ES-I3 (cell line): ENCODE measurements at regions not wholly inside any gene's neighbourhood (a gene's known extent, or its start where the extent isn't known, plus 50 kb on each side); places are given as distances from the start of the nearest gene placed in this dataset.
"Not testable (repeated sequence)": the region's sequence is repeated elsewhere in the genome, so short reads cannot be mapped to it uniquely, and the experiment has no call there.

Source experiments
- H3K36me3 ChIP-seq: 2 replicates; pipeline ENCODE4 v1.6.1; 2013; ENCODE audit warnings: mild to moderate bottlenecking, low read length, control low read depth, moderate library complexity; ENCODE audit not compliant: insufficient read depth
- H3K4me1 ChIP-seq: 2 replicates; pipeline ENCODE4 v1.6.1; 2013; ENCODE audit warnings: mild to moderate bottlenecking, control low read depth, low read length; ENCODE audit not compliant: insufficient read depth
- H3K9ac ChIP-seq: 2 replicates; pipeline ENCODE4 v1.6.1; 2013; ENCODE audit warnings: low read depth, mild to moderate bottlenecking, low read length, moderate library complexity
- H3K9me3 ChIP-seq: 2 replicates; pipeline ENCODE4 v1.6.1; 2013; ENCODE audit warnings: mild to moderate bottlenecking, low read length, moderate library complexity; ENCODE audit not compliant: control insufficient read depth, insufficient read depth

DNA sequence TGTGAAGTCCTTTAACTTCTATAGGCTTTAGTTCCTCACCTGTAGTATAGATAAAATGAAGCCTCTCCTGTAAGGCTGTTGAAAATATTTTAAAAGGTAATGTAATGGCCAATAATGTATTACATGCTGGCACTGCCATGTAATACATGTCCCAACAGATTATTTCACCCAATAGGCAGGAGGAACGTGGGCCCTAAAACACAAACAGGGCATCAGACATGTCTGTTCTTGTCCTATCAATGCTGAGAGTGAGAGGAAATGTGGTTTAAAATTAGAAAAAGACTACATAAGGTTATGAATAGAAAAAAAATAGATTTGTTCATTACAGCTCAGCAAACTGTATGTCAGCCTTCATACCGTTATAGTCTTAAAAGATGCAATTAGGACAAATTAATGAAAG is 492.7 kb upstream of the DDX18 start:
- H3K36me3 ChIP-seq = no peaks in the 10 kb centered on the region
- H3K9ac ChIP-seq = no peak overlapping the region
- no peaks in the 10 kb centered on the region for H3K9me3 ChIP-seq
- H3K4me1 ChIP-seq = 0 out of 2 replicates have a peak, but pooled peaks cover 3% of the 10 kb centered on the region

GRCh38 chr2:117323331-117323730 is 491.2 kb upstream of the DDX18 start:
- Histone ChIP-seq H3K36me3 (no peaks in the 10 kb centered on the region), H3K9ac (no peak overlapping the region), H3K9me3 (no peaks in the 10 kb centered on the region), H3K4me1 (0 out of 2 replicates have a peak, but pooled peaks cover 3% of the 10 kb centered on the region)

- Histone ChIP-seq H3K9me3 (no peaks in the 10 kb centered on the region), H3K36me3 (no peaks in the 10 kb centered on the region), H3K4me1 (no peaks in the 10 kb centered on the region), H3K9ac (no peak overlapping the region)
Measured at GRCh38 chr2:117330641-117331040, 483.9 kb upstream of the DDX18 start.

DNA sequence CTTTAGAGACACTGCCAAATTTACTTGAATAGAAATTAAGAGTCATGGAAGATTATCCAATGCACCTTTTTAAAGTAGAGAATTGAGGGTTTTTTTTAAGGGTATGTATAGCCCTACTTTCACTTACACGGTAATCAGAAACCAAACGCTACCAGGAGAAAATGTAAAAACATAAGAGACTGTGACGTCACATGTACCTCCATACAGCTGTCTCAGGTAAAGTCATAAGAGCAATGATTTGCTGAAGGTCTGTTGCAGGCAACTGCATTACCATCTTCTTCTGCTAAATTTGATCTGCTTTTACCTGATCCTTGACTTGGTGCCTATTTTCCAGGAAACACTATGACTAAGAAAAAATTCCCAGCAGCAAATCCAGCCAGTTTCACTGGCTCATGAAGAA is 478.5 kb upstream of the DDX18 start:
- H3K9ac ChIP-seq = no peak overlapping the region
- no peaks in the 10 kb centered on the region for H3K4me1 ChIP-seq
- H3K9me3 ChIP-seq = no peaks in the 10 kb centered on the region
- no peaks in the 10 kb centered on the region for H3K36me3 ChIP-seq

- Histone ChIP-seq H3K4me1 (no peaks in the 10 kb centered on the region), H3K9ac (no peak overlapping the region), H3K9me3 (no peaks in the 10 kb centered on the region), H3K36me3 (no peaks in the 10 kb centered on the region)
Measured at GRCh38 chr2:117336496-117336895, 478.0 kb upstream of the DDX18 start.

GRCh38 chr2:117337981-117338380 is 476.5 kb upstream of the DDX18 start:
- not testable (repeated sequence) for H3K9ac ChIP-seq, H3K9me3 ChIP-seq, H3K4me1 ChIP-seq, H3K36me3 ChIP-seq

DNA sequence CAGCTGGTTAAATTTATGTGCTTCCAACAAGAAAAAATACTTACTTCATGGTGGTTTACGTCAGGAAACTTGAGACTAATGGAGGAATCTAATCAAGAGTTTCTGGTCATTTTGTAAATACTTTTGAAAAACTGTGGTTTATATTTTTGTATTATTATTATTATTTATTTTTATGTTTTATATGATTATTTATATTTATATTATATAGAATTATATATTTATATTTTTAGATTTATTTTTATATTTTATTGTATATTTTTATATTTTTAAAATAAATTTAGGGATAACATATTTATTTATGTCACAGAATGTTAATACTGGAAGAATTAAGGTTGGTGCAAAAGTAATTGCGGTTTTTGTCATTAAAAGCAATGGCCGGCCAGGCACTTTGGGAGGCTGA is 474.5 kb upstream of the DDX18 start:
- H3K36me3 ChIP-seq = no peaks in the 10 kb centered on the region
- H3K4me1 ChIP-seq = no peaks in the 10 kb centered on the region
- H3K9me3 ChIP-seq = no peaks in the 10 kb centered on the region
- no peak overlapping the region for H3K9ac ChIP-seq

GRCh38 chr2:117341690-117342089 is 472.8 kb upstream of the DDX18 start:
- no peaks in the 10 kb centered on the region for H3K36me3 ChIP-seq
- no peak overlapping the region for H3K9ac ChIP-seq

GRCh38 chr2:117342415-117342814 is 472.1 kb upstream of the DDX18 start:
- Histone ChIP-seq H3K36me3 (no peaks in the 10 kb centered on the region), H3K9me3 (no peaks in the 10 kb centered on the region), H3K4me1 (no peaks in the 10 kb centered on the region), H3K9ac (no peak overlapping the region)

More at GRCh38 chr2:117341690-117342089, 472.8 kb upstream of the DDX18 start:
- no peaks in the 10 kb centered on the region for H3K9me3 ChIP-seq
- H3K4me1 ChIP-seq = no peaks in the 10 kb centered on the region

GRCh38 chr2:117349687-117350086 is 464.8 kb upstream of the DDX18 start:
- Histone ChIP-seq H3K9me3 (no peaks in the 10 kb centered on the region), H3K9ac (no peak overlapping the region), H3K36me3 (no peaks in the 10 kb centered on the region), H3K4me1 (no peaks in the 10 kb centered on the region)

- Histone ChIP-seq H3K9me3 (no peaks in the 10 kb centered on the region), H3K36me3 (no peaks in the 10 kb centered on the region), H3K9ac (no peak overlapping the region), H3K4me1 (no peaks in the 10 kb centered on the region)
Measured at GRCh38 chr2:117351396-117351795, 463.1 kb upstream of the DDX18 start.

DNA sequence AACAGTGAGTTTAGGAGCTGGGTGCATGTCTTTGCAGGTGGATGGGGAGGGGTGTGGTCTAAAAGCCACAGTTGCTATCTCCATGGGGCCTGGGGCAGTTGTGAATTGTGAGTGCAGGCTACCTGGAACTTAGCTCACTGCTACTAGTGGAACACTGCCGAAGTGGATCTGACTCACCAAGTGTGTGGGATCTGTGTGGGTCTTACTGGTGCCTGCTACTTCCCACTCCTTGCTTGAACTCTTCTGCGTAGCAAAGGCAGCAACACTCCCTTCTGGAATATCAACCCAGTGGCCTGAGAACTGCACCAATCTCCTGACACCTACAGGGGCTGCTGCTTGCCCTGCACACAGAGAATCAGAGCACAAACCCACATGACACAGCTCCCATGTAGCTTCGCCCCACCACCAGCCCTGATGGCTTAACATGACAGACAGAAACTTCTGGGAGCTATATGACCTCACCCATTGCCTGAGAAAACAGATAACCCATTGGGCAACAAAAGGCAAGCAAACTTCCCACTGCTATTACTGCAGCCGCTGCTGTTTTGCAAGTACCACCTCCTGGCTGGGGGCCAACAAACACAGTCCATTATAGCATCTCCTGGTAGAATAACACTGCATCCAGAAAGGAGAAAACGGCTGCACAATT is 455.1 kb upstream of the DDX18 start:
- Histone ChIP-seq H3K9me3 (no peaks in the 10 kb centered on the region), H3K9ac (no peak overlapping the region), H3K36me3 (no peaks in the 10 kb centered on the region), H3K4me1 (no peaks in the 10 kb centered on the region)

DNA sequence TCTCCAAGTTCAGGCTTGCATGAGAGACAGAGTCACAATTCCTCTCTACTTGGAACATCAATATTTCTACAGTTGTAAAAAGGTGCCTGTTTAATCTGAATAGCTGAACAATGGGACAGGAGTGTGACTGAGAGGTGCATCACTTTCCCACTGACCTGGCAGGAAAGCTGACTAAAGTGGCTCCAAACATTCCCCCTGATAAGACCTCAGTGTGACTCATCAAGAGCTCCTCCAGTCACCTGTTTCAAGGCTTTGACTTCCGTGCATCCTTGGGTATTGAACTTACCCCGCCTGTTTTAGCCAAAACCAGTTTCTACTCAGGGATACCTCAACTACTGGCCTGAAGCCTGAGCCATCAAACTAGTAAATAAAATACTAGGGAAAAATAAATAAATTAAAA is 453.9 kb upstream of the DDX18 start:
- no peak overlapping the region for H3K9ac ChIP-seq
- H3K36me3 ChIP-seq = no peaks in the 10 kb centered on the region
- H3K9me3 ChIP-seq = no peaks in the 10 kb centered on the region
- H3K4me1 ChIP-seq = no peaks in the 10 kb centered on the region

DNA sequence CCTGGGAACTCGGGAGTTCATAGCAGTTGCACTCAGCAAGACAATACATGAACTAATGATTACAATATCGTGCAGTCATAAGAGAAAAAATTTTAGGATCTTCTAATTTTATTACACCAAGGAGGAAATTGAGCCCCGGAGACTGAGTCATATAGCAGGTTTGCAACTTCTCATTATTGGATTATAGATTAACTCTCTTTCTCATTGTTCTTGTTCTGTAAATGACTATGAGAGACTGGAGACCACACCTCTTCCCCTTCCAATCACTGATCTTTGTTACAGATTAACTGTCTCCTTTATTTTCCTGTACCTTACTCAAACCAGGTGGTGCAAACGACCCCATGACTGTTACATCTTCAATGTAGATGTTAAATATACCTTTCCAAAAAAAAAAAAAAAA is 435.8 kb upstream of the DDX18 start:
- Histone ChIP-seq H3K4me1 (no peaks in the 10 kb centered on the region), H3K36me3 (no peaks in the 10 kb centered on the region), H3K9ac (no peak overlapping the region), H3K9me3 (no peaks in the 10 kb centered on the region)

DNA sequence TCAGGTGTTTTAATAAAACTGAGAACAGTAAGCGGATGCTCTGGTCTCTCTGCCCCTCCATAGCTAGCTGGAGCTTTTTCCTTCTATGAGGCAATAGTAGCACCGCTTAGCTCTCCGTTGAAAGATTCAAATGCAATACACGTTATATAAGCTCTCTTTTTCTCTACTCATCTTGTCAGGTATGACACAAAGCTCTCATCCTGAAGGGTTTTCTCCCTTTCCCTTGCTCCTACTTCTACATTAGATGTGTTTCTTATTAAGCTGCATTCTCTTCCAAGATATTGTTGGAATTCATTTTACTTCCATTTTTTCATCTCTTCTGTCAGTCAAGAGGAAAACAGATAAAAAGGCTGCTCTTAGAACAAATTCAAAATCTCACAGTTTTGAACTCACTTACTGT is 434.6 kb upstream of the DDX18 start:
- Histone ChIP-seq H3K4me1 (no peaks in the 10 kb centered on the region), H3K9me3 (no peaks in the 10 kb centered on the region), H3K9ac (no peak overlapping the region), H3K36me3 (no peaks in the 10 kb centered on the region)

GRCh38 chr2:117383997-117384396 is 430.5 kb upstream of the DDX18 start:
- not testable (repeated sequence) for H3K9me3 ChIP-seq, H3K4me1 ChIP-seq, H3K36me3 ChIP-seq, H3K9ac ChIP-seq
